SK-N-SH (cell line): ENCODE measurements at regions not wholly inside any gene's neighbourhood (a gene's known extent, or its start where the extent isn't known, plus 50 kb on each side); places are given as distances from the start of the nearest gene placed in this dataset.

Source experiments
- CTCF ChIA-PET: fragments of 300-600, 350-600 bp; formaldehyde crosslinking; extraction: SDS; loops from one replicate; lab custom pipeline; 2021; lab: Yijun Ruan, JAX
- POLR2A ChIA-PET: fragments of 350-600 bp; sonication (Branson Sonifier 250); formaldehyde crosslinking; extraction: SDS; loops from one replicate; lab custom pipeline; 2020; ENCODE audit warnings: antibody characterized with exemption, inconsistent platforms; lab: Yijun Ruan, JAX
- DNase-seq: peaks from one replicate; pipeline ENCODE4 v3.0.0; 2012
- H2AFZ ChIP-seq: fragments of 200-600 bp; sonication (generic); 2 replicates; pipeline ENCODE4 v1.8.1; 2016; ENCODE audit warnings: antibody characterized with exemption, mild to moderate bottlenecking, low read depth
- H3F3A ChIP-seq: fragments of 200-600 bp; sonication (generic); replicated peaks from 2 replicates; pipeline ENCODE3; 2016; ENCODE audit warnings: antibody characterized with exemption, mild to moderate bottlenecking; ENCODE audit not compliant: insufficient read depth
- H3K27ac ChIP-seq, 2 experiments: fragments of 200-500 bp in 1 of 2; fragments of 200-600 bp in 1 of 2; sonication (Bioruptor generic) in 1 of 2; sonication (generic), shearing (Covaris generic) in 1 of 2; 2 replicates each; pipeline versions ENCODE4 v1.5.1 to v1.6.1; 2014 to 2016; ENCODE audit warnings: low read depth in 2 of 2, inconsistent platforms in 1 of 2, low read length in 1 of 2, mild to moderate bottlenecking in 1 of 2, mixed read lengths in 1 of 2
- H3K27me3 ChIP-seq: fragments of 200-600 bp; sonication (generic), shearing (Covaris generic); 2 replicates; pipeline ENCODE4 v1.6.1; 2016; ENCODE audit warnings: mixed run types; ENCODE audit not compliant: insufficient read depth
- H3K36me3 ChIP-seq, 2 experiments: fragments of 200-500 bp in 1 of 2; fragments of 200-600 bp in 1 of 2; sonication (Bioruptor generic) in 1 of 2; sonication (generic) in 1 of 2; replicated peaks in 1 of 2; 2 replicates each; pipeline versions ENCODE3 to v1.5.1; 2014 to 2016; ENCODE audit warnings: low read length in 1 of 2, mild to moderate bottlenecking in 1 of 2; ENCODE audit not compliant: insufficient read depth in 2 of 2, control insufficient read depth in 1 of 2
- H3K4me1 ChIP-seq, 2 experiments: fragments of 200-500 bp in 1 of 2; fragments of 200-600 bp in 1 of 2; sonication (Bioruptor generic) in 1 of 2; sonication (generic), shearing (Covaris generic) in 1 of 2; 2 replicates each; pipeline versions ENCODE4 v1.5.1 to v1.6.1; 2014 to 2016; ENCODE audit warnings: low read depth in 1 of 2, low read length in 1 of 2, mixed run types in 1 of 2; ENCODE audit not compliant: insufficient read depth in 2 of 2, control insufficient read depth in 1 of 2
- H3K4me2 ChIP-seq: fragments of 200-600 bp; sonication (generic), shearing (Covaris generic); 2 replicates; pipeline ENCODE4 v1.6.1; 2017; ENCODE audit warnings: mixed run types
- H3K4me3 ChIP-seq, 2 experiments: fragments of 200-500 bp in 1 of 2; fragments of 200-600 bp in 1 of 2; sonication (Bioruptor generic) in 1 of 2; sonication (generic), shearing (Covaris generic) in 1 of 2; 2 replicates each; pipeline versions ENCODE4 v1.5.1 to v1.8.1; 2014 to 2016; ENCODE audit warnings: low read depth in 2 of 2, inconsistent platforms in 1 of 2, low read length in 1 of 2, mild to moderate bottlenecking in 1 of 2, mixed read lengths in 1 of 2, moderate library complexity in 1 of 2
- H3K79me2 ChIP-seq: fragments of 200-600 bp; sonication (generic); 2 replicates; pipeline ENCODE4 v1.8.1; 2017; ENCODE audit warnings: mild to moderate bottlenecking; ENCODE audit not compliant: insufficient read depth
- H3K9ac ChIP-seq: fragments of 200-600 bp; sonication (generic); 2 replicates; pipeline ENCODE4 v1.6.1; 2017; ENCODE audit warnings: mixed run types
- H3K9me2 ChIP-seq: fragments of 200-600 bp; sonication (generic); 2 replicates; pipeline ENCODE4 v1.6.1; 2017; ENCODE audit warnings: mixed run types
- H3K9me3 ChIP-seq: fragments of 200-600 bp; sonication (generic); 2 replicates; pipeline ENCODE4 v1.6.1; 2017; ENCODE audit warnings: mixed run types, mild to moderate bottlenecking, moderate library complexity
- H4K20me1 ChIP-seq: fragments of 200-600 bp; sonication (generic); 2 replicates; pipeline ENCODE4 v1.6.1; 2017; ENCODE audit warnings: mild to moderate bottlenecking, mixed run types; ENCODE audit not compliant: insufficient read depth
- CHD2 ChIP-seq: fragments of 150-350 bp; IDR thresholded peaks from 2 replicates; pipeline ENCODE4 v1.6.1; 2018; ENCODE audit warnings: low read length; ENCODE audit not compliant: partially characterized antibody
- FOXJ3 ChIP-seq: sonication (generic); formaldehyde crosslinking; IDR thresholded peaks from 2 replicates; pipeline ENCODE4 v1.5.1; 2020; ENCODE audit warnings: mild to moderate bottlenecking, missing genetic modification reagents
- GATA2 ChIP-seq: sonication (generic); formaldehyde crosslinking; IDR thresholded peaks from 2 replicates; pipeline ENCODE4 v1.5.0; 2020; ENCODE audit warnings: mild to moderate bottlenecking, missing genetic modification reagents
- JUND ChIP-seq: IDR thresholded peaks from 2 replicates; pipeline ENCODE4 v1.4.0; 2012
- MXI1 ChIP-seq: IDR thresholded peaks from 2 replicates; pipeline ENCODE4 v1.6.1; 2012; ENCODE audit warnings: mild to moderate bottlenecking, low read depth, low read length, improper control_type of control experiment
- NFIC ChIP-seq: IDR thresholded peaks from 2 replicates; pipeline ENCODE4 v1.4.0; 2012; ENCODE audit warnings: borderline replicate concordance
- POLR2AphosphoS5 ChIP-seq: IDR thresholded peaks from 2 replicates; pipeline ENCODE4 v1.6.1; 2012; ENCODE audit warnings: low read depth, low read length
- RFX5 ChIP-seq: IDR thresholded peaks from 2 replicates; pipeline ENCODE4 v1.6.1; 2012; ENCODE audit warnings: mild to moderate bottlenecking, improper control_type of control experiment, low read length
- RXRA ChIP-seq: IDR thresholded peaks from 2 replicates; pipeline ENCODE4 v1.4.0; 2012; ENCODE audit warnings: low read depth, mild to moderate bottlenecking, borderline replicate concordance
- SIN3A ChIP-seq: IDR thresholded peaks from 2 replicates; pipeline ENCODE4 v1.6.1; 2012; ENCODE audit warnings: low read depth, mild to moderate bottlenecking, low read length, moderate library complexity, borderline replicate concordance
- SMC3 ChIP-seq: IDR thresholded peaks from 2 replicates; pipeline ENCODE4 v1.6.1; 2012; ENCODE audit warnings: low read depth, low read length, improper control_type of control experiment
- TAF1 ChIP-seq: IDR thresholded peaks from 2 replicates; pipeline ENCODE4 v1.6.1; 2012; ENCODE audit warnings: low read depth, mild to moderate bottlenecking, low read length, moderate library complexity, borderline replicate concordance
- TEAD4 ChIP-seq: IDR thresholded peaks from 2 replicates; pipeline ENCODE4 v1.4.0; 2012; ENCODE audit warnings: mild to moderate bottlenecking, borderline replicate concordance; ENCODE audit not compliant: insufficient read depth
- YY1 ChIP-seq: IDR thresholded peaks from 2 replicates; pipeline ENCODE4 v1.4.0; 2012; ENCODE audit warnings: low read depth, mild to moderate bottlenecking
- WGBS: methylation state at CpG from one replicate; pipeline ENCODE4 v1.1.6; 2017; ENCODE audit warnings: low lambda C conversion rate; 5-methylcytosine and 5-hydroxymethylcytosine counted together
- TF ChIP-seq, protein P1 (sequence below): IDR thresholded peaks from 2 replicates; pipeline ENCODE4 v1.4.0; 2012; ENCODE audit warnings: low read depth, borderline replicate concordance

DNA sequence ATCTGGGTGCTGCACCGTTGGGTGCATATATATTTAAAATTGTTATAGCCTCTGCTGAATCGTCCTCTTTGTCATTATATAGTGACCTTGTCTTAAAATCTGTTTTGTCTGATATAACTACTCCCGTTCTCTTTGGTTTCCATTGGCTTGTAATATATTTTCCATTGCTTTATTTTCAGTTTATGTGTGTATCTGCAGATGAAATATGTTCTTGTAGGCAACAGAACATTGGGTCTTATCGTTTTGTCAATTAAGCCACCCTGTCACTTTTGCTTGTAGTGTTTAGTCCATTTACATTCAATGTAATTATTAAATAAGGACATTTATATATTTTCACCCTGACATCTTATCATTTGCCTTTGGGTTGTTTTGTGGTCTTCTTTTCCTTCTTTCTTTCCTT lies 933.9 kb downstream of the EPHA7 start:
- CTCF ChIA-PET = interaction anchor here (1.3 kb wide), 1 partner anchor 22 kb away, joined by 3 read pairs; no protein-coding TSS in a partner anchor
- POLR2A ChIA-PET = no interaction called here

DNA sequence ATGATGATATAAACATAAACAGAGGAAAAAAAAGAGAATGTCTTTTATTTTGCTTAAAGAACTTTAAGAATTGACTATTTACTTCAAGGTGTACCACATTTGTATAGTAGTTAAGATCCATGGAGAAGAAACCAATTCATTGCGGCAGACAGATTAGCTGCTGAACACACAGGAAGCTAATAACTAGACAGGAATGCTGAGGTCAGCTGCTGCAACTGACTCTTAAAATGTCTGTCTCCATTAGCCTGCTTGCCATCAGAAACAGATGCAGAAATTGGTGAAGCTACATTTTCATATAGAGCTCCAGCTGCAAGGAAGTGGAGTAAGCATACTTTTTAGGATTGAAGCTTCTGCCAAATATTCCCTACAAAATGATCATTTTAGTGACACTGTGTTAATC lies 939.5 kb downstream of the EPHA7 start:
- no peaks in the 10 kb centered on the region for H3K4me1 ChIP-seq
- TF ChIP-seq SIN3A = no peak
- no peak for TF ChIP-seq YY1
- TF ChIP-seq JUND = no peak
- TF ChIP-seq TEAD4 = no peak
- no peak for TF ChIP-seq SMC3
- no peak for TF ChIP-seq FOXJ3 (CRISPR knock-in tag)
- TF ChIP-seq NFIC = no peak
- TF ChIP-seq TAF1 = no peak
- no peak for TF ChIP-seq RFX5
- TF ChIP-seq POLR2AphosphoS5 = no peak
- TF ChIP-seq, all 33 proteins: peak for 0
- POLR2A ChIA-PET = no interaction called here
- 46% methylated on average over 1 of the region's 1 CpG for WGBS
- CTCF ChIA-PET = interaction anchor here (0.9 to 1.0 kb wide), 2 partner anchors 9 to 28 kb away, joined by 3 to 5 read pairs; no protein-coding TSS in a partner anchor
- Histone ChIP-seq H3K27me3 (no peaks in the 10 kb centered on the region), H3K4me3 (no peak overlapping the region), H3K9me2 (no peaks in the 10 kb centered on the region), H3K9ac (no peak overlapping the region), H4K20me1 (no peaks in the 10 kb centered on the region), H3K9me3 (peaks cover 4% of the 10 kb centered on the region), H3F3A (no peaks in the 10 kb centered on the region), H2AFZ (no peak overlapping the region), H3K36me3 (no peaks in the 10 kb centered on the region), H3K4me2 (no peak overlapping the region), H3K79me2 (no peaks in the 10 kb centered on the region), H3K27ac (no peak overlapping the region)
- no peak for DNase-seq

More for the DNA sequence above, 933.9 kb downstream of the EPHA7 start:
- 20% methylated on average over 4 of the region's 4 CpGs for WGBS
- H2AFZ ChIP-seq = no peak overlapping the region
- H3K9me3 ChIP-seq = peaks cover 3% of the 10 kb centered on the region
- no peak overlapping the region for H3K4me3 ChIP-seq
- no peak for DNase-seq
- no peak overlapping the region for H3K9ac ChIP-seq
- H3F3A ChIP-seq = no peaks in the 10 kb centered on the region
- H3K79me2 ChIP-seq = no peaks in the 10 kb centered on the region
- H3K27me3 ChIP-seq = no peaks in the 10 kb centered on the region
- H4K20me1 ChIP-seq = no peaks in the 10 kb centered on the region
- no peak overlapping the region for H3K27ac ChIP-seq
- TF ChIP-seq MXI1 = no peak
- TF ChIP-seq, protein P1, sequence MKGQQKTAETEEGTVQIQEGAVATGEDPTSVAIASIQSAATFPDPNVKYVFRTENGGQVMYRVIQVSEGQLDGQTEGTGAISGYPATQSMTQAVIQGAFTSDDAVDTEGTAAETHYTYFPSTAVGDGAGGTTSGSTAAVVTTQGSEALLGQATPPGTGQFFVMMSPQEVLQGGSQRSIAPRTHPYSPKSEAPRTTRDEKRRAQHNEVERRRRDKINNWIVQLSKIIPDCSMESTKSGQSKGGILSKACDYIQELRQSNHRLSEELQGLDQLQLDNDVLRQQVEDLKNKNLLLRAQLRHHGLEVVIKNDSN = no peak
- no peak for TF ChIP-seq RXRA
- TF ChIP-seq GATA2 (CRISPR knock-in tag) = no peak
- no peak for TF ChIP-seq RFX5
- no peak for TF ChIP-seq CHD2
- TF ChIP-seq YY1 = no peak
- no peaks in the 10 kb centered on the region for H3K4me1 ChIP-seq
- H3K36me3 ChIP-seq = no peaks in the 10 kb centered on the region
- H3K9me2 ChIP-seq = no peaks in the 10 kb centered on the region
- no peak overlapping the region for H3K4me2 ChIP-seq
